Thyroid gland (tissue), 4 donors: ENCODE measurements at regions not wholly inside any gene's neighbourhood (a gene's known extent, or its start where the extent isn't known, plus 50 kb on each side); places are given as distances from the start of the nearest gene placed in this dataset.

Source experiments
- POLR2A ChIP-seq, 2 donors: fragments of 450-650 bp; IDR thresholded peaks; one replicate each; pipeline ENCODE4 v1.6.1; 2017; ENCODE audit warnings: antibody characterized with exemption in 2 of 2, mild to moderate bottlenecking in 2 of 2, moderate library complexity in 1 of 2
- TF ChIP-seq, protein P1 (sequence below), 6 experiments: fragments of 200-600 bp in 3 of 6; fragments of 450-650 bp in 3 of 6; sonication (generic) in 3 of 6; IDR thresholded peaks; one replicate each; pipeline ENCODE4 v1.5.1; 2016 to 2019; ENCODE audit warnings: antibody characterized with exemption in 6 of 6, mild to moderate bottlenecking in 2 of 6, inconsistent platforms in 1 of 6, moderate library complexity in 1 of 6

DNA sequence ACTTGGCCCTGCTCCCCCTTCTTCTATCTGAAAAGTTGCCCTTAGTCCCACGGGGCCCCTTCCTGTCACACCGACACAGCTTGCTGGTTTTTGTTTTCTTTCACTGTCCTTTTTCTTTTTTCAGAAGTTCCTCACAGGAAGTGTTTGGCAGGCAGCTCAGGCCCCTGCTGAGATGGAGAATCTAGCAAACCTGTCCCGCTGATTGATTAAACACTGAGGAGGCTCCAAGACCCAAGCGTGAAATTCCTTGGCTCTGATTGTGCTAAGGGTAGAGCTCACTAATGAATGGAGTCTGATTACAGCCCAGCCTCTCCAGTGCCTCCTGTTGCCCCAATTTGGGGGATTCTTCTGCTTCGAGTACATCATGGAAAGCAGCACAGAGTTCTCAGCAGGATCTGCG, 365.9 kb upstream of the MEX3C start:
- no peak for TF ChIP-seq POLR2A (IDR thresholded peaks at IDR 0.05)
- TF ChIP-seq, protein P1, sequence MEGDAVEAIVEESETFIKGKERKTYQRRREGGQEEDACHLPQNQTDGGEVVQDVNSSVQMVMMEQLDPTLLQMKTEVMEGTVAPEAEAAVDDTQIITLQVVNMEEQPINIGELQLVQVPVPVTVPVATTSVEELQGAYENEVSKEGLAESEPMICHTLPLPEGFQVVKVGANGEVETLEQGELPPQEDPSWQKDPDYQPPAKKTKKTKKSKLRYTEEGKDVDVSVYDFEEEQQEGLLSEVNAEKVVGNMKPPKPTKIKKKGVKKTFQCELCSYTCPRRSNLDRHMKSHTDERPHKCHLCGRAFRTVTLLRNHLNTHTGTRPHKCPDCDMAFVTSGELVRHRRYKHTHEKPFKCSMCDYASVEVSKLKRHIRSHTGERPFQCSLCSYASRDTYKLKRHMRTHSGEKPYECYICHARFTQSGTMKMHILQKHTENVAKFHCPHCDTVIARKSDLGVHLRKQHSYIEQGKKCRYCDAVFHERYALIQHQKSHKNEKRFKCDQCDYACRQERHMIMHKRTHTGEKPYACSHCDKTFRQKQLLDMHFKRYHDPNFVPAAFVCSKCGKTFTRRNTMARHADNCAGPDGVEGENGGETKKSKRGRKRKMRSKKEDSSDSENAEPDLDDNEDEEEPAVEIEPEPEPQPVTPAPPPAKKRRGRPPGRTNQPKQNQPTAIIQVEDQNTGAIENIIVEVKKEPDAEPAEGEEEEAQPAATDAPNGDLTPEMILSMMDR (IDR thresholded peaks at IDR 0.05): no peak
